Astrocyte of the cerebellum (primary cell): ENCODE measurements at regions not wholly inside any gene's neighbourhood (a gene's known extent, or its start where the extent isn't known, plus 50 kb on each side); places are given as distances from the start of the nearest gene placed in this dataset.

Experiments
- DNase-seq: peaks from one replicate; pipeline ENCODE4 v3.0.0-alpha.2; 2011; ENCODE audit warnings: low read depth
- H3K4me3 ChIP-seq: 2 replicates; pipeline ENCODE4 v1.5.1; 2011; ENCODE audit warnings: mild to moderate bottlenecking, low read depth, low read length, moderate library complexity
- in situ Hi-C: cut with HindIII; loops from 2 replicates; pipeline ENCODE4 v1.10.0; 2017; ENCODE audit warnings: low sequenced_read_pairs
- TF ChIP-seq, protein P1 (sequence below): IDR thresholded peaks from 2 replicates; pipeline ENCODE4 v1.5.1; 2012; ENCODE audit warnings: low read length, low read depth, moderate library complexity, mild to moderate bottlenecking; ENCODE audit errors: missing control alignments

DNA sequence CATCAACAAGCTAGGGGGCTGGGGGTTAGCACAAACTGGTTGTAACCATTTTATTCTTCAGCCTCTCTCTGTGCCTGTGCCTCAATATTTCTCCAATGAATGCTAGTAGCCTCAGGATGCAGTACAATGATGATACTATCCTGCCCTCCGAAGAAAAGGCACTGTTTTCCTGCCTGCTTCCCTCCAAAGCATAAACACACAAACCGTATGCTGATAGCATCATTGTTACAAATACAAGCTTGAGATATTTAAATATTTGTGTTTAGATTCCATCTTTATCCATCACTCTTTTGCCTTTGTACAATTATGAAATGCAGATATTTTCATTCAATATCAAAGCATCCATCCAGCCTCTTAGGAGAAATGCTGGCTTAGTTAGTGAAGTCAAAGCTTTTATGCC is 404.8 kb downstream of the DUSP10 start:
- in situ Hi-C loops = no loop called here
- no peak for DNase-seq
- TF ChIP-seq, protein P1, sequence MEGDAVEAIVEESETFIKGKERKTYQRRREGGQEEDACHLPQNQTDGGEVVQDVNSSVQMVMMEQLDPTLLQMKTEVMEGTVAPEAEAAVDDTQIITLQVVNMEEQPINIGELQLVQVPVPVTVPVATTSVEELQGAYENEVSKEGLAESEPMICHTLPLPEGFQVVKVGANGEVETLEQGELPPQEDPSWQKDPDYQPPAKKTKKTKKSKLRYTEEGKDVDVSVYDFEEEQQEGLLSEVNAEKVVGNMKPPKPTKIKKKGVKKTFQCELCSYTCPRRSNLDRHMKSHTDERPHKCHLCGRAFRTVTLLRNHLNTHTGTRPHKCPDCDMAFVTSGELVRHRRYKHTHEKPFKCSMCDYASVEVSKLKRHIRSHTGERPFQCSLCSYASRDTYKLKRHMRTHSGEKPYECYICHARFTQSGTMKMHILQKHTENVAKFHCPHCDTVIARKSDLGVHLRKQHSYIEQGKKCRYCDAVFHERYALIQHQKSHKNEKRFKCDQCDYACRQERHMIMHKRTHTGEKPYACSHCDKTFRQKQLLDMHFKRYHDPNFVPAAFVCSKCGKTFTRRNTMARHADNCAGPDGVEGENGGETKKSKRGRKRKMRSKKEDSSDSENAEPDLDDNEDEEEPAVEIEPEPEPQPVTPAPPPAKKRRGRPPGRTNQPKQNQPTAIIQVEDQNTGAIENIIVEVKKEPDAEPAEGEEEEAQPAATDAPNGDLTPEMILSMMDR = no peak
- no peak overlapping the region for H3K4me3 ChIP-seq

DNA sequence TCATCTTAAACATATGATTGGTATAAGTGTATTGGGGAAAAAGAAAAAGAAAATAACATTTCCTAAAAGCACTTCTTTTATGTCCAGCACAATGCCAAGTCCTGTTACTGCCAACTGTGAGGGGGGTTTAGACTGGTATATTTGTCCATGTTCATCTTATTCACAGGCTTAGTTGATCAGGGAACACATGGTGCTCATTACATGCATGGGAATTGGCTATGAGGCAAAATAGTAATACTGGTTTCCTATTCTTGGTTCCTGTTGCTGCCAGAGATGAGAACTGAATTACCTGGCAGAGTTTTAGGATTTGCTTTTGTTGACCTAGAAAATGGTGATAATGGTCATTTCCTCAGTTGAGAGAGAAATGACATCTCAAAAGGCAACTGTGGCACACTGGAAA is 398.8 kb downstream of the DUSP10 start:
- TF ChIP-seq, protein P1 = no peak
- in situ Hi-C loops = no loop called here
- DNase-seq = no peak
- no peak overlapping the region for H3K4me3 ChIP-seq

DNA sequence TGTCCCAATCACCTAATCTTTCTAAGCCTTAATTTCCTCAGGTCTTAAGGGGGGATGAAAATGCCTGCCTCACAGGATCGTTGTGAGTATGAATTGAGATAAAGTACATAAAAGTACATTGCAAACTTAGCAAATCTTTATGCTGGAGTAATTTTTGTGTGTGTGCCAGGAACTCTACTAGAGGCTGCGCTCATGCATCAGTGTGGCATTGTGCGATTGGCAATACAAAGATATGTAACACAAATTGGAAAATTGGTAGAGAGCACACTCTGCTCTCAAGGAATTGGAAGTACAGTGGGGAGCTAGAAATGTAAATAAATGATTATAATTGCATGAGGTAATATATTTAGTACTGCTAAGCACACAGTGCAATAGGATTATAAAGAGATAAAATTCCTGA is 398.3 kb downstream of the DUSP10 start:
- no peak for DNase-seq
- TF ChIP-seq, protein P1 = no peak
- in situ Hi-C loops = no loop called here
- H3K4me3 ChIP-seq = no peak overlapping the region

DNA sequence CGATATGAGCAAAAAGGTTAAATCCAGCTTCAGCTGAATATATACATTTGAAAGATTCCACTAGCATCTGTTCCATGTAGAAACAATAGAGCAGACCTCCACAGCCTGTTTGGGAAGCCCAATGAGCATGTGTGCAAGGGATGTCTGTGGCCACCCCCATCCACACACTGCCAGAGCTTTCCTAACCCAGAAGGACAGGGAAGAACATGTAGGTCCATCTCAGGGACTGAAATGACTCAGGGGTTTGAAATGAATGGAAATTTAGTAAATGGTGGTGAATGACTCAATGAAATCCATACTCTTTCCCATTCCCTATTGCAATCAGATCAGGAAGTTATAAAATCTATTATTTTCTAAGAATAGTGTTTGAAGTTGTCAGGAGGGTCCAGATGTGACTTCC is 397.2 kb downstream of the DUSP10 start:
- in situ Hi-C loops = no loop called here
- H3K4me3 ChIP-seq = no peak overlapping the region
- no peak for DNase-seq
- TF ChIP-seq, protein P1 = no peak

DNA sequence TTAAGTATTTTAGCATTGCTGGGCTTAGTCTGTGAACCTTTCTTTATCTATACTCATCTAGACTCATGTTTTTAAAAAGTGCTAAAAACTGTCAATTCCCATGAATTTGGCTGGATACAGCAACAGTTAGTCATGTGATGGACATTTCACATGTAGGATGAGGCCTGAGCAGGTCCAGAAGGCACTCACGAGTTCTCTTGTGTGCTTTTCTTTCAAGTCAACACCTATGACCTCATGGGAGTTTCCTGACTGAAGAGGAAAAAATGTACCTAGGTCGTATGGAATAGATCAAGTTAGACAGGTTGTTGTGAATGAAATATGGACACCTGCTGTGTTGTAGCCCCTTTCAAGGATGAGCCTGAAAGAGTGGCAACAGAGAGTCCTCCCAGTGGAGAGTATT is 394.2 kb downstream of the DUSP10 start:
- H3K4me3 ChIP-seq = no peak overlapping the region
- no peak for DNase-seq
- in situ Hi-C loops = no loop called here
- TF ChIP-seq, protein P1 = no peak

DNA sequence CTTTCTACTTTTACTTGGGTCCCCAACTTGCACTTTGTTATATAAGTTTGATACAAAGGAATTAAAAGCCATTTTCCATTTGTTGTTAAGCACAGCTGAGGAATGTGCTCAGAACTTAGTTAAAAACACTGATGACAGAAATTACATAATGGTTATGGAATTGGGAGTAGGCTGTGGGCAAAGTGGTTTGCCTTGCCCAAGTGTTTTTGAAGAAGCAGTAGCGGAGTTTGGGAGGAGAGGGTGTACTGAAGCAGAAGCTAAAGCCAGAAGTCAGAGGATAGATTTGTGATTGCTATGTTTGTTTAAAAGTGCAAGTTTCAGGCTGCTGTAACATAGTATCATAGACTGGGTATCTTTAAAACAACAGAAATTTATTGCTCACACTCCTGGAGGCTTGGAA is 391.8 kb downstream of the DUSP10 start:
- TF ChIP-seq, protein P1 = no peak
- in situ Hi-C loops = no loop called here

DNA sequence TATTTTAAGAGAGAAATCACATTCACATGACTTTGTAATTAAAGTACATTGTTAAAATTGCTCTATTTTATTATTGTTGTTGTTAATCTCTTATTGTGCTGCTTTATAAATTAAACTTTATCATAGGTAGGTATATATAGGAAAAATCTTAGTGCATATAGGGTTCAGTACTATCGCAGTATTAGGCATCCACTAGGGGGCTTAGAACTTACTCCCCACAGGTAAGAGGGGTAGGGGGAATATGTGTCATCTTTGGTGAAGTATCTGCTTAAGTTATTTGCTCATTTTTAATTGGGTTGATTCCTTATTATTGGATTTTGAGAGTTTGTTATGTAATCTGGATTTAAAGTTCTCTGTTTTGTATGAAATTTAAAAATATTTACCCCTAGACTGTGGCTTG is 385.2 kb downstream of the DUSP10 start:
- no peak overlapping the region for H3K4me3 ChIP-seq
- TF ChIP-seq, protein P1 = no peak
- in situ Hi-C loops = no loop called here
- DNase-seq = no peak

More for the DNA sequence above, 391.8 kb downstream of the DUSP10 start:
- DNase-seq = no peak
- no peak overlapping the region for H3K4me3 ChIP-seq
